Calu3 (cell line): ENCODE measurements at regions not wholly inside any gene's neighbourhood (a gene's known extent, or its start where the extent isn't known, plus 50 kb on each side); places are given as distances from the start of the nearest gene placed in this dataset.

Experiments
- BruUV-seq: library from RNA; stranded (reverse); fragments of 400-500 nt; replicated peaks from 2 replicates; lab custom pipeline; 2021; lab: Mats Ljungman, UMichigan
- CTCF ChIA-PET: fragments of 300-600 bp; sonication (Branson Sonifier 250); formaldehyde crosslinking; loops from one replicate; lab custom pipeline; 2022; ENCODE audit warnings: antibody characterized with exemption; lab: Charles Lee
- DNase-seq: peaks from one replicate; pipeline ENCODE4 v3.0.0; 2022
- H3K27ac Mint-ChIP-seq: one replicate; pipeline ENCODE4 v1.8.0; 2022; ENCODE audit warnings: mixed read lengths; ENCODE audit not compliant: unreplicated experiment
- H3K27me3 Mint-ChIP-seq: one replicate; pipeline ENCODE4 v1.8.0; 2022; ENCODE audit warnings: mixed read lengths; ENCODE audit not compliant: unreplicated experiment
- H3K36me3 Mint-ChIP-seq: one replicate; pipeline ENCODE4 v1.8.0; 2022; ENCODE audit warnings: mild to moderate bottlenecking, moderate library complexity, mixed read lengths; ENCODE audit not compliant: insufficient read depth, unreplicated experiment
- H3K4me1 Mint-ChIP-seq: one replicate; pipeline ENCODE4 v1.8.0; 2022; ENCODE audit warnings: mild to moderate bottlenecking, low read depth, mixed read lengths; ENCODE audit not compliant: unreplicated experiment
- H3K4me3 Mint-ChIP-seq: one replicate; pipeline ENCODE4 v1.8.0; 2022; ENCODE audit warnings: mild to moderate bottlenecking, low read depth, moderate library complexity, mixed read lengths; ENCODE audit not compliant: unreplicated experiment
- H3K9me3 Mint-ChIP-seq: one replicate; pipeline ENCODE4 v1.8.0; 2022; ENCODE audit warnings: low read depth, mixed read lengths; ENCODE audit not compliant: unreplicated experiment
- intact Hi-C: fragments of 100-400 bp; cut with micrococcal nuclease; formaldehyde crosslinking; loops from one replicate; pipeline ENCODE4 v1.10.0; 2022; ENCODE audit not compliant: unreplicated experiment
- TF ChIP-seq, protein P1 (sequence below): fragments of 200-600 bp; IDR thresholded peaks from one replicate; pipeline ENCODE4 v1.8.0; 2022; ENCODE audit warnings: antibody characterized with exemption; ENCODE audit not compliant: unreplicated experiment

DNA sequence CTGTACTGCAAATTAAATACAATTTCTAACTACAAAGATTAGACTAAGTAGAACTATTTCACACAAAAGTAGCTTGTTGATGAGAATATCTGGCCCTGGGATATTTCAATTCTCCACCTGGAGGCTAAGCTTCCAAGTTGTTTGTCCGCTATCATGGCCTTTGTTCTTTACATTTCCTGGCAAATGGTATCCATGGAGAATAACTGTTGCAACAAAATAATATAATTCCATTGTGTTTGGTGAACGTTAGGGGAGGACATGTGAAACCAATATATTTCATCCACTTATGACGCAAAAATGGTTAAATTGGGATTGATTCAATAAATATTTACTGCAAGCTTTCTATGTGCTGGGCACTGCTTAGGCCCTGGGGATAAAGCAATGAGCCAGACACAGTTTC, 565.4 kb downstream of the PTPRC start:
- Mint-ChIP-seq H3K4me1 (peaks cover 26% of the 10 kb centered on the region), H3K4me3 (no peak overlapping the region), H3K36me3 (no peaks in the 10 kb centered on the region), H3K9me3 (no peaks in the 10 kb centered on the region), H3K27ac (no peak overlapping the region), H3K27me3 (no peaks in the 10 kb centered on the region)
- intact Hi-C loops: no loop called here
- CTCF ChIA-PET: interaction anchor here (0.8 kb wide), 1 partner anchor 1059 kb away, joined by 3 read pairs; no protein-coding TSS in a partner anchor
- no TSS peak for BruUV-seq
- TF ChIP-seq, protein P1, sequence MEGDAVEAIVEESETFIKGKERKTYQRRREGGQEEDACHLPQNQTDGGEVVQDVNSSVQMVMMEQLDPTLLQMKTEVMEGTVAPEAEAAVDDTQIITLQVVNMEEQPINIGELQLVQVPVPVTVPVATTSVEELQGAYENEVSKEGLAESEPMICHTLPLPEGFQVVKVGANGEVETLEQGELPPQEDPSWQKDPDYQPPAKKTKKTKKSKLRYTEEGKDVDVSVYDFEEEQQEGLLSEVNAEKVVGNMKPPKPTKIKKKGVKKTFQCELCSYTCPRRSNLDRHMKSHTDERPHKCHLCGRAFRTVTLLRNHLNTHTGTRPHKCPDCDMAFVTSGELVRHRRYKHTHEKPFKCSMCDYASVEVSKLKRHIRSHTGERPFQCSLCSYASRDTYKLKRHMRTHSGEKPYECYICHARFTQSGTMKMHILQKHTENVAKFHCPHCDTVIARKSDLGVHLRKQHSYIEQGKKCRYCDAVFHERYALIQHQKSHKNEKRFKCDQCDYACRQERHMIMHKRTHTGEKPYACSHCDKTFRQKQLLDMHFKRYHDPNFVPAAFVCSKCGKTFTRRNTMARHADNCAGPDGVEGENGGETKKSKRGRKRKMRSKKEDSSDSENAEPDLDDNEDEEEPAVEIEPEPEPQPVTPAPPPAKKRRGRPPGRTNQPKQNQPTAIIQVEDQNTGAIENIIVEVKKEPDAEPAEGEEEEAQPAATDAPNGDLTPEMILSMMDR: no peak
- DNase-seq: no peak

DNA sequence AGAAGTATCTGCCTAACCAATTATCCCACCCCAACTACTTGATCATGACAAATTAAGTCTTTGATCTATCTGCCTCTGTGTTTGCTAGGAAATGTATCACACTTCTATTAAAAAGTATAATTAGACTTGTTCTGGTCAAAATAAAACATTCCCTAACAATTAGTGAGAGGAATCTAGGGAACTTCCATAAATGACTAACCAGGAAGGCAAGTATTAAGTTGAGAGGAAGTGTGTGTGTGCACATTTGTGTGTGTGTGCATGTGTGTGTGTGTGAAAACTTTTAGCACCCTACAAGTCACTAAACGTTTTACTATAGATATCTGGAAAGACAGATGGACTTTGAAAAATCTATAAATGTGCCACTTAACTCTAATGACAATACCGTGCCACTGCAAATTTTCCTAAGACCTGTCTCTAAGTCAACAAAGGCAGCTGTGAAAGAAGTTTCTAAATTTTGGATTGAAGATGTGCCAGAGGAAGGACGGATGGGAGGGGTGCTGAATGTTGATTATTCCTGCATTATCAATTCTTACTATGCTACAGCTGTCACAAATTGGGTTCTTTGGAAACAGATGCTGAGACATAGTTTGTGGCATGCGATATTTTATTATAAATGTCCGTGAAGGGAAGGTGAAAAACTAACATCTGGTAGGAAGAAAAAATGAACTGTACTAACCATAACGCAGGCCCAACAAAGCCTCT, 567.1 kb downstream of the PTPRC start:
- no peaks in the 10 kb centered on the region for H3K9me3 Mint-ChIP-seq
- no peak overlapping the region for H3K27ac Mint-ChIP-seq
- peaks cover 26% of the 10 kb centered on the region for H3K4me1 Mint-ChIP-seq
- no TSS peak for BruUV-seq
- TF ChIP-seq, protein P1: no peak
- no peak overlapping the region for H3K4me3 Mint-ChIP-seq
- no peaks in the 10 kb centered on the region for H3K27me3 Mint-ChIP-seq
- no peak for DNase-seq
- CTCF ChIA-PET: no interaction called here
- intact Hi-C loops: no loop called here
- no peaks in the 10 kb centered on the region for H3K36me3 Mint-ChIP-seq

DNA sequence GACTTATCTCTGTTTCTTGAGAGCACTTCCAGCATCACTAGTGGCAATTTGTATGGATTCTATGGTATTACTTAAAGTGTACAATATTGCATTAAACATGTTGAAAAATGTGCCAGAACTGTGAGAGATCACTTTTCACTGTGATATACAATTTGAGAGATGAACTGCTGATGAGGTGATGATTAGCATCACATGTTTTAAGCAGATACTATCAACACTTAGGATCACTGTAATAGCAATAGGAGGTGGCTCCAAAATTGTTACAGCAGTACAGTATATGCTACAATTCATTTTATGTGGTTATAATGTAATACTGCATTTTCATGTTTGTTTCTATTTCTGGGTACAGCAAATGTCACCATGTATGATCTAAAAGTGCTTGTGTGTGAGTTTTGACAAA, 570.0 kb downstream of the PTPRC start:
- no peak for DNase-seq
- CTCF ChIA-PET: no interaction called here

DNA sequence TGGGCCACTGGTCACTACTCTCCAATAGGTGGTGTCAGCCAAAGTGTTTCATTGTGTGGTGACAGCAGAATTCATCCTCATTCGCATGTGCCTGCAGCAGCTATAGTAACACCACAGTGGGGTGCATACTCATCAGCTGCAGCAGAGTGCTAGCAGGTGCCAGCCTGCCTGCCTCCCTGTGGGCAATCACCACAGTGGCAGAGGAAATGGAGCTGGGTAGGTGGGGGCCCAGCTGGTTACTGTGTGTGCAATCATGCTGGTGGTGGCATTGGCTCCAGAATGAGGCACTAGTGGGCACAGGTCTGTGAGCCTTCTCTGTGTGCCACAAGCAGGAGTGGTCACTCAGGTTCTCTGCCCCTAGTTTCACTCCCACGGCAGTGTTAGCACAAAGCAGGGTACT, 579.2 kb downstream of the PTPRC start:
- H3K36me3 Mint-ChIP-seq: no peaks in the 10 kb centered on the region
- peaks cover under 1% of the 10 kb centered on the region for H3K9me3 Mint-ChIP-seq
- TF ChIP-seq, protein P1: no peak
- no peak for DNase-seq
- H3K4me3 Mint-ChIP-seq: no peak overlapping the region
- no peaks in the 10 kb centered on the region for H3K27me3 Mint-ChIP-seq
- BruUV-seq: no TSS peak
- intact Hi-C loops: no loop called here
- CTCF ChIA-PET: no interaction called here
- H3K4me1 Mint-ChIP-seq: no peaks in the 10 kb centered on the region
- H3K27ac Mint-ChIP-seq: no peak overlapping the region

More for the DNA sequence above, 570.0 kb downstream of the PTPRC start:
- H3K9me3 Mint-ChIP-seq: no peaks in the 10 kb centered on the region
- H3K27me3 Mint-ChIP-seq: no peaks in the 10 kb centered on the region
- intact Hi-C loops: no loop called here
- BruUV-seq: no TSS peak
- TF ChIP-seq, protein P1: no peak
- peaks cover 9% of the 10 kb centered on the region for H3K4me1 Mint-ChIP-seq
- no peak overlapping the region for H3K4me3 Mint-ChIP-seq
- H3K27ac Mint-ChIP-seq: no peak overlapping the region
- no peaks in the 10 kb centered on the region for H3K36me3 Mint-ChIP-seq
